ENCODE measurements at regions not wholly inside any gene's neighbourhood (a gene's known extent, or its start where the extent isn't known, plus 50 kb on each side); places are given as distances from the start of the nearest gene placed in this dataset.
A peak's percentile ranks its signal among the peaks of the same experiment; 100 is the strongest.

GRCh38 chr12:91805031-91805430 lies 340.6 kb downstream of the BTG1 start:
- no peak for DNase-seq (ENCODE audit: extremely low read depth in 1 of 11, low read depth in 9 of 11, low spot score in 4 of 11)

- DNase-seq (ENCODE audit: extremely low read depth in 1 of 11, low read depth in 9 of 11, low spot score in 4 of 11): no peak
Measured at GRCh38 chr12:91804533-91804932, 341.1 kb downstream of the BTG1 start.

GRCh38 chr12:91801048-91801447 lies 344.6 kb downstream of the BTG1 start:
- DNase-seq (ENCODE audit: extremely low read depth in 1 of 11, low read depth in 9 of 11, low spot score in 4 of 11): no peak

GRCh38 chr12:91793676-91794075 lies 352.0 kb downstream of the BTG1 start:
- DNase-seq (ENCODE audit: extremely low read depth in 1 of 11, low read depth in 9 of 11, low spot score in 4 of 11): no peak

- no peak for DNase-seq (ENCODE audit: extremely low read depth in 1 of 11, low read depth in 9 of 11, low spot score in 4 of 11)
Measured at GRCh38 chr12:91792597-91792996, 353.0 kb downstream of the BTG1 start.

GRCh38 chr12:91786499-91787272 lies 359.0 kb downstream of the BTG1 start:
- no peak for DNase-seq (ENCODE audit: extremely low read depth in 1 of 11, low read depth in 9 of 11, low spot score in 4 of 11)

- DNase-seq (ENCODE audit: extremely low read depth in 1 of 11, low read depth in 9 of 11, low spot score in 4 of 11): no peak
Measured at GRCh38 chr12:91785655-91786498, 359.8 kb downstream of the BTG1 start.

GRCh38 chr12:91781114-91781513 lies 364.5 kb downstream of the BTG1 start:
- no peak for DNase-seq (ENCODE audit: extremely low read depth in 1 of 11, low read depth in 9 of 11, low spot score in 4 of 11)

- DNase-seq (ENCODE audit: extremely low read depth in 1 of 11, low read depth in 9 of 11, low spot score in 4 of 11): peak in 3 of 11 donors; percentile 13 to 36 (median 28)
Measured at GRCh38 chr12:91778938-91779400, 366.7 kb downstream of the BTG1 start.

GRCh38 chr12:91778091-91778832 lies 367.4 kb downstream of the BTG1 start:
- DNase-seq (ENCODE audit: extremely low read depth in 1 of 11, low read depth in 9 of 11, low spot score in 4 of 11): peak in 4 of 11 donors; percentile 7 to 40 (median 34)

- no peak for DNase-seq (ENCODE audit: extremely low read depth in 1 of 11, low read depth in 9 of 11, low spot score in 4 of 11)
Measured at GRCh38 chr12:91777268-91777992, 368.2 kb downstream of the BTG1 start.

GRCh38 chr12:91774434-91774921 lies 371.2 kb downstream of the BTG1 start:
- DNase-seq (ENCODE audit: extremely low read depth in 1 of 11, low read depth in 9 of 11, low spot score in 4 of 11): peak in 2 of 11 donors; percentile 9 to 23

GRCh38 chr12:91773749-91774429 lies 371.8 kb downstream of the BTG1 start:
- DNase-seq (ENCODE audit: extremely low read depth in 1 of 11, low read depth in 9 of 11, low spot score in 4 of 11): no peak

GRCh38 chr12:91772411-91772810 lies 373.2 kb downstream of the BTG1 start:
- DNase-seq (ENCODE audit: extremely low read depth in 1 of 11, low read depth in 9 of 11, low spot score in 4 of 11): no peak

GRCh38 chr12:91769736-91770135 lies 375.9 kb downstream of the BTG1 start:
- no peak for DNase-seq (ENCODE audit: extremely low read depth in 1 of 11, low read depth in 9 of 11, low spot score in 4 of 11)

- DNase-seq (ENCODE audit: extremely low read depth in 1 of 11, low read depth in 9 of 11, low spot score in 4 of 11): no peak
Measured at GRCh38 chr12:91767237-91767636, 378.4 kb downstream of the BTG1 start.

- no peak for DNase-seq (ENCODE audit: extremely low read depth in 1 of 11, low read depth in 9 of 11, low spot score in 4 of 11)
Measured at GRCh38 chr12:91766454-91766853, 379.2 kb downstream of the BTG1 start.

Data from renal cortex interstitium (tissue), 11 donors.